Left colon (tissue), 2 donors: ENCODE measurements at regions not wholly inside any gene's neighbourhood (a gene's known extent, or its start where the extent isn't known, plus 50 kb on each side); places are given as distances from the start of the nearest gene placed in this dataset.
"Not testable (repeated sequence)": the region's sequence is repeated elsewhere in the genome, so short reads cannot be mapped to it uniquely, and the experiment has no call there.

Source experiments
- ATAC-seq: fragments of 200-7000 bp; cut with Tn5 transposase; one replicate; pipeline ENCODE4 v1.9.1; 2020; ENCODE audit warnings: mild to moderate bottlenecking, moderate library complexity
- DNase-seq, 2 donors: peaks; one replicate each; pipeline ENCODE4 v3.0.0-alpha.2; 2020
- intact Hi-C, 2 donors: fragments of 100-400 bp; cut with DNase I in 1 of 2; cut with micrococcal nuclease in 1 of 2; formaldehyde crosslinking; loops; one replicate each; pipeline versions ENCODE4 v1.11.2 to v1.14.0; 2022; cut with DNase I, micrococcal nuclease
- donor health status: DM: no; HTN: no; CAD: no.
- donor health status: DM: yes; HTN: yes; CAD: no.

DNA sequence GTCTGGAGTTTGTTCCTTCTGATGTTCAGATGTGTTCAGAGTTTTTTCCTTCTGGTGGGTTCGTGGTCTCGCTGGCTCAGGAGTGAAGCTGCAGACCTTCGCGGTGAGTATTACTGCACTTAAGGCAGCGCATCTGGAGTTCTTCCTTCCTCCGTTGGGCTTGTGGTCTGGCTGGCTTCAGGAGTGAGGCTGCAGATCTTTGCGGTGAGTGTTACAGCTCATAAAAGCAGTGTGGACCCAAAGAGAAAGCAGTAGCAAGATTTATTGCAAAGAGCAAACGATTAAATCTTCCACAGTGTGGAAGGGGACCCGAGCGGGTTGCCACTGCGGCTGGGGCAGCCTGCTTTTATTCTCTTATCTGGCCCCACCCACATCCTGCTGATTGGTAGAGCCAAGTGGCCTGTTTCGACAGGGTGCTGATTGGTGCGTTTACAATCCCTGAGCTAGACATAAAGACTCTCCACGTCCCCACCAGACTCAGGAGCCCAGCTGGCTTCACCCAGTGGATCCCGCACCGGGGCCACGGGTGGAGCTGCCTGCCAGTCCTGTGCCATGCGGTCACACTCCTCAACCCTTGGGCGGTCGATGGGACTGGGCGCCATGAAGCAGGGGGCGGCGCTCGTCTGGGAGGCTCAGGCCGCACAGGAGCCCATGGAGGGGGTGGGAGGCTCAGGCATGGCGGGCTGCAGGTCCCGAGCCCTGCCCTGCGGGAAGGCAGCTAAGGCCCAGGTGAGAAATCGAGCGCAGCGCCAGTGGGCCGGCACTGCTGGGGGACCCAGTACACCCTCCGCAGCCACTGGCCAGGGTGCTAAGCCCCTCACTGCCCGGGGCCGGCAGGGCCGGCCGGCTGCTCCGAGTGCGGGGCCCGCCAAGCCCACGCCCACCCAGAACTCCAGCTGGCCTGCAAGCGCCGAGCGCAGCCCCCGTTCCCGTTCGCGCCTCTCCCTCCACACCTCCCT lies 315.3 kb upstream of the SGK1 start:
- ATAC-seq, intact Hi-C loops: not testable (repeated sequence)
- DNase-seq, result peak in 1 of 2 donors; percentile 11

DNA sequence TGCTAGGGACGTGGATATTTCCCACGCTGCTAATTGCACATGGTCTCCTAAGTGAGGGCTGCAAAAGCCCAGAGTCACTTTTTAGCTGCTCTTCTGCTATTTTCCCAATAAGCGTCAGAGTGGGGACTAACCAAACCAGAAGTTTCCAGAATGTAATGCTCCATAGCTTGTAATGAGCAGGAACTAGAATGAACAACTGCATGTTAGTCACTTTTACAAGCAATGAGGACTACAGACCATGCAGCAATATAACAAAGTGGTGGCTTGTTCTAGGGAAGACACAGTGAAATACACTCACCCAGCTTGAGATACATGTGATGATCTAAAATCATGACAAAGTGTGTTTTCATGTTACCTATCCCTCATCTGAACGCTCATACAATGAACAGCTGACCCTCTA lies 314.1 kb upstream of the SGK1 start:
- intact Hi-C loops, result no loop called here
- DNase-seq, result no peak
- ATAC-seq, result peak; percentile 60

DNA sequence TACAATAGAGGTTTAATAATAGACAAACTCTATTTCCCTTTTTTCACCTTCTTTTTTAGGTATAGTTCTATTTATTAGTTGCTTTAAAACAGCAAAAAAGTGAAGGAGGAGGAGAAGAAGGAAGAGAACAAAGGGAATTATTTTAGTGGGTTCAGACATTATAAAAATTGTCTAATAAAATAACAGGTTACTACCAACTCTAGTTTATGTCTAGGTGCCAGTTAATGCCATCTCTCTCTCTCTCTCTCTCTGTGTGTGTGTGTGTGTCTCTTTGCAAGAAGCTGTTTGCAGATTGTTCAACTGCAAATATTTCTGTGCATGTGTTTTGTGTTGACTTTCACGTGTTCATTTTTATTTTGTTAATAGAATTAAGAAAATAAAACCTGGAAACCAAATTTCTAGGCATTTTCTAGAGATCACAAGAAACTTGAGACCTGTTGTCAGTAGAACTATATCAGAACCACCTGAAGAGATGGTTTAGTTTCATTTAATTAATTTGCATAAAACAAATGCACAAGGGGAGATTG lies 313.5 kb upstream of the SGK1 start:
- no peak for ATAC-seq
- no peak for DNase-seq
- intact Hi-C loops, result no loop called here

DNA sequence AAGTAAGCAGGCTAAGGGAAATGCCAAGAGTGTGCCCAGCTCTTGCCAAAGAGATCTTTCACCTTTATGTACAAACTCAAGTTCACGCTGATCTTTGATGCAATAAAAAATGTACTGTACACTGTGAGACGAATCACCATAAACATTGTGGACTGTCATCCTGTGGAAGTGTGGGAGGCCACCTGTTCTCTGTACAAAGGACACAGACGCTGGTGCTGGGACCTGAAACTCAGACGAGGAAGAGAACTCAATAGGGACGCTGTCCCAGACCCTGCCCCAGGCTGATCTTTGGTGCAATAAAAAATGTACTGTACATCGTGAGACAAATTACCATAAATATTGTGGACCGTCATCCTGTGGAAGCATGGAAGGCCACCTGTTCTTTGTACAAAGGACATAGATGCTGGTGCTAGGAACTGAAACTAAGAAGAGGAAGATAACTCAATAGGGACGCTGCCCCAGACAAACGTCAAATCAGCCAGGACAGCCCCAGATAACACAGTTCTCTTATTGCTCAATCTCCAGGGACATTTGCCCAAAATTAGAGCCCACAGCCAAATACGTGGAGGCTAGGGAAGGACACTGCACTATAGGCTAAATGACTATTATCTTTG lies 312.7 kb upstream of the SGK1 start:
- intact Hi-C loops, result no loop called here

DNA sequence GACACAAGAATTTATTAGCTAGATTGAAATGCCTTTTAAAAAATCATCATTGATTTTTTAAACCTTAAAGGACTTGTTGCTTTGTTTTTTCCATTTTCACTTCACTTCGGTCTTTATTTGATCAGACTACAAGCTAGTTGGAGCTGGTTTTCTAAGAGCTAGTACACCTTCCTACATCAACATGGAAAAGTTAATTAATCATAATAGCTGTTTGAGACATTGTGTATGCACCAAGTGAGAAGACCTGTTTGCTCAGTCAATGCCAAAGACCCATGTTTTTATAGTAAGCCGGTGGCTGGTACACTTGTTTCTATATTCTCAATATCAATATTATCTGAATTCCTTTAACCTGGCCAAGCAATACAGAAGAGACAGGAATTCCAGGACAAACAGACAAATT lies 310.2 kb upstream of the SGK1 start:
- DNase-seq, result no peak
- no peak for ATAC-seq
- intact Hi-C loops, result no loop called here

More for the DNA sequence above, 312.7 kb upstream of the SGK1 start:
- DNase-seq (peak; percentile 59 to 92), ATAC-seq (peak; percentile 97)

DNA sequence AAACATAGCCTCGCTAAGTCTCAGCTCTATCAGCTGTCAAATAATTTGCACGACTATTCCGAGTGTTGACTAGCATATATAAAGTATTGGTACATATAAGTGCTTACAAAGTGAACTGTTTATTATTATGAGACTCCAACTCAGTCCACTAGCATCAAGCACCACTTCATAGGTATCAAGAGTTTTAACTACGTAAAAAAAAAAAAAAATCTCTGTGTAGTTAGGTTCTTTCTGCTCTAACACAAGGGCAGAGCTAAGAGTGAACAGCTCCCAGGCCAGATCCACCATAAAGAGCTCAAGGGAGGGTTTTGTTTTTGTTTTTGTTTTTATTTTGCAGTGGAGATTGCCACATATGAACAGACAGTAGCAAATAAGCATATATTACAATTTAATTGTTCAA lies 309.8 kb upstream of the SGK1 start:
- no peak for DNase-seq
- intact Hi-C loops, result no loop called here
- ATAC-seq, result no peak

DNA sequence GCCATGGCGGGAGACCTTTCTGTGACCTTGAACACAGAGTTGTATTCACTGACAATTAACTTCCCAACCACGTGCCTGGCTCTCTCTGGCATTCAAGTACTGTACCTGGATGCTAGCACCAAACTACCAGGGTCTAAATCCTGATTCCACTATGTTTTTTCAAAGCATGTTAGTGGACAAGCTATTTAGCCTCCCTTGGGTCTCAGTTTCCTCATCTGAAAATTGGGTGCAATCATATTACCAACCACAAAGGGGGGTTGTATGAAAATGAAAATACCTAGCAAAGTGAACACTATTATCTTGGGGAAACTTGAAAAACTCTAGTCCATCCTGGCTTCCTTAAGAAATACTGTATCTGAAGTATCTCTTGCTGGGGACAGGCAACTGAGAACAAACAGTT lies 308.7 kb upstream of the SGK1 start:
- no peak for ATAC-seq
- DNase-seq, result no peak
- intact Hi-C loops, result no loop called here

DNA sequence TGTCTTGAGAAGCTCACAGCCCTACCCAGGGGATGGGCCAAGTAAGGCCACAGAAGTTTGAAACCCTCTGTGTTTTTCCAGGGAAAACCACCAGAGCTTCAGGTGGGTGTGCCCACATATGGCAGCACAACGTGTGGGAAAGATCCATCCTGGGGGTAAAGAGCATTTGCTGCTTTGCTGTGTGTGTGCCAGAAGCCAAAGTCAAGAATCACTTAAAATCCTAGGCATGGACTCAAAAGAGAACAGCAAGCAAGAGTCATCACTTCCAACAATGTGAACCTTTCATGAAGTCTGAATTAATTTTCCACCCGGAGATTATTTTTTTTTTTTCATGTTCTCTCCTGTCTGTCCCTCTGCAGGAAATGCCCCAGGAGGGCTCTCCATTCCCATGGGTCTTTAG lies 308.2 kb upstream of the SGK1 start:
- DNase-seq (no peak), ATAC-seq (no peak)
- intact Hi-C loops, result no loop called here

DNA sequence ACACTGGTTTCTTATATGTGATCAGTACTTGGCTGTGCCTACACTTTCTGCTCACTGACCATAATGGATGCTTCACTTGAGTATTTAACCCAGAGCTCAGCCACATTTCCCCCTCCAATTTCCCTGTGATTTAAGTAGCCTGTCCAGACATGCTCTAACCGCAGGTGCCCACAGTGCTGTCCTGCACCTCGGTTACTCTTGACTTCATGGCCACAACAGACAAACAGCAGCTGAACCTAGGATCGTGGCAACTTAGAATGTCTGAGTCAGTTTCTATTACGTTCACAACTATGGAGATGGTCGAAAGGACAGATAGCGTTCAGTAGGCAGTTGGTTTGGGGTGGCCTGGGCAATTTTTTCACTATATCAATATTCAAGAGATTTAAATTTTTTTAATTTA lies 306.9 kb upstream of the SGK1 start:
- intact Hi-C loops, result no loop called here
- no peak for DNase-seq
- ATAC-seq, result no peak

DNA sequence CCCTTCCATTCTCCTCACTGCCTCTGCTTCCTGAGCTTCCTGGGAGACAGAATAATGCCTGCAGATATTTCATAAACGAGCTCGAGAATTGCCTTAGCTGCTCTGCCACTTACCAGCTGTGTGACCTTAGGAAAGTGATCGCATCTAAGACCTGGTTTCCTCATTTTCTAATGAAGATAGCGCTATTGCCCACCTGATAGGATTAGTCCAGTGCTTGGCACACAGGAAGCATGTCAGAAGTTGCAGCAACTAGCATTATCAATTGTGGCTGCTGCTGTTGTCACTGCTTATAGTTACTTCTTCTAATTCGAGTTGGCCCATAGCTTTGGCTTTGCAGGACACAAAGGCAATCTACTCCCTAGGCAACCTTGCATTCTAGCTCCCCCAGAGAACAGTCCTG lies 305.5 kb upstream of the SGK1 start:
- intact Hi-C loops, result no loop called here
- no peak for DNase-seq
- ATAC-seq, result no peak

DNA sequence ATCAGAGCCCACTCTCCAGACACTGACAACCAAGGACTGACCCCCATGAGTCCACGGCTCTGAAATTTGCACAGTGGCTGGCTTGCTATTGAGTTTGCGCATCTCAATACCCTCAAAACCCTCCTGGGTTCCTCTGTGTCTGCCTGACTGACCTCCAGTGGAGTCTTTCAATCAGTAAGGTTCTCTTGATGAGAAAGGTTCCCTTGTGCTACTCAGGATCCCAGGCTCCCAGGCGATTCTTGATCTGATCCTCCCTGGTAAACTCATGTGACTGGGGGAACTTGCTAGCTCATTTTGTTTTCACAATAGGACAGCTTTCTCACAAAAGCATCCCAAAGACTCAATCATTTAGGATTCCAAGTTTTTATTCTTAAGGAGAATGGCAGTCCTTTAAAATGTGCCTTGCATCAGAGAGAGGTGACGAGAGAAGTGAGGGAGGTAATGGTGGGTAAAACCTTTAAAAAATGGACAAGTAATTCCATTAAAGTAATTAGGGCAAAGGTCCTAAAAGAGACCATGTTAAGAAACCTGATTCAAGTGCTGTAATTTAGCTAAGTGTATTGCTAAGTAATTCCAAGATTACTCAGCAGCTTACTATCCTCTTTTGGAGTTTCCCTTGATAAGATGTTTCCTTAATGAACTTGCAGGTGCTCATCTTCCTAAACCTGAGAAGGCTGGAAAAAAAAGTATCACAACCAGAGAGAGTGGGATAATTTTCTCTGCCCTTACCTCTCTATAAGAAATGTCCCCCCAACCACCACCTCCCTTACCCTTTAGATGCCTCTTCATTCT lies 304.7 kb upstream of the SGK1 start:
- intact Hi-C loops, result no loop called here
- no peak for ATAC-seq
- no peak for DNase-seq

DNA sequence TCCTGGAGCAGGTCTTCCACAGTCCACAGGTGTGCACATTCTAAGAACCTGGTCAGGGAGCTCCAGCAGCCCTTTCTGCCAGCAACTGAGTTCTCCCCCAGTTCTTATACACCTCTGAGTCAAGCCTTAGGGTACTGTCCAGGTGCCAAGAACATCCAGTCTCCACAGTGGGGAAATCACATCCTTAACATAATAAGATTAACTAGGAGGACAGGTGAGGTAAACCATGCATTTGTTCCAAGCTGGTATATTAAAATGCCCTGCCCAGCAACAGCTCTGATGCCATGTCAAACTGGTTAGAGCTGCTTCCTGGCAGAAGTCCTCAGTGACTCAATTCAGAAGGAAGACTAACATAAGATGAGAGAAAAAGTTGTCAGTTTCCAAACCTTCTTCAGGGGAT lies 303.9 kb upstream of the SGK1 start:
- DNase-seq (peak in 1 of 2 donors; percentile 41), ATAC-seq (peak; percentile 72)
- intact Hi-C loops, result no loop called here

DNA sequence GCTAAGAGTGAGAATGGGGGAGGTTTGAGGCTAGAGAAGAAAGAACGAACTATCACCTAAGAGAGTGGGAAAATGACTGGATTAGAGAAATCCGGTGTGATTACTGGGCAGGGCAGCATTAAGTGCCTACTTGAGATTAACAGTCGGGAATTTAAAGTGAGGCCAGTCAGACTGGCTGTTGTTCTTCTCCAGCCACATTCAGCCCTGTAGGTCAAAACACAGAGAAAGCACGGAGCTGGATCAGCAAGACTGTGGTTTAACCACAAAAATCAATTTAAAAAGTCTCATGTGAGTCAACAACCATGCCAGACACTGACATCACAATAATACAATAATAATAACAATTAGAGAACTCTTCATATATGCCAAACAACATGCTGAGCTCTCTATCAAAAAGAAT lies 301.9 kb upstream of the SGK1 start:
- intact Hi-C loops, result no loop called here
- DNase-seq (no peak), ATAC-seq (no peak)

DNA sequence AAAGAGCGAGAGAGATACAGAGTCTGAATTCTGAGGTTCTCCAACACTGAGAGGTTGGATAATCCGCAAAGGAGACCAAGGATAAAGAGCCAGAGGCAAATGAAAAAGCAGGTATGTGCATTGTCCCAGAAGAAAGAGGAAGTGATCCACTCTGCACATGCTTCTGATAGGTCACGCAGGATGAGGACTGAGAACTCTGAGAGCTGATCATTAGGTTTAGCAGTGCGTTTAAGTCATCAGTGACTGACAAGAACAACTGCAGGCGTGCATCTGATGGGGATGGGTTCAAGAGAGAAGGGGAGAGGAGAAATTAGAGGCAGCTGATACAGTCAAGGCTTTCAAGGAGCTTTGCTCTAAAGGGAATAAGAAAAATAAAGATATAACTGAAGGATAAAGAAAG lies 301.2 kb upstream of the SGK1 start:
- DNase-seq (no peak), ATAC-seq (no peak)
- intact Hi-C loops, result no loop called here

DNA sequence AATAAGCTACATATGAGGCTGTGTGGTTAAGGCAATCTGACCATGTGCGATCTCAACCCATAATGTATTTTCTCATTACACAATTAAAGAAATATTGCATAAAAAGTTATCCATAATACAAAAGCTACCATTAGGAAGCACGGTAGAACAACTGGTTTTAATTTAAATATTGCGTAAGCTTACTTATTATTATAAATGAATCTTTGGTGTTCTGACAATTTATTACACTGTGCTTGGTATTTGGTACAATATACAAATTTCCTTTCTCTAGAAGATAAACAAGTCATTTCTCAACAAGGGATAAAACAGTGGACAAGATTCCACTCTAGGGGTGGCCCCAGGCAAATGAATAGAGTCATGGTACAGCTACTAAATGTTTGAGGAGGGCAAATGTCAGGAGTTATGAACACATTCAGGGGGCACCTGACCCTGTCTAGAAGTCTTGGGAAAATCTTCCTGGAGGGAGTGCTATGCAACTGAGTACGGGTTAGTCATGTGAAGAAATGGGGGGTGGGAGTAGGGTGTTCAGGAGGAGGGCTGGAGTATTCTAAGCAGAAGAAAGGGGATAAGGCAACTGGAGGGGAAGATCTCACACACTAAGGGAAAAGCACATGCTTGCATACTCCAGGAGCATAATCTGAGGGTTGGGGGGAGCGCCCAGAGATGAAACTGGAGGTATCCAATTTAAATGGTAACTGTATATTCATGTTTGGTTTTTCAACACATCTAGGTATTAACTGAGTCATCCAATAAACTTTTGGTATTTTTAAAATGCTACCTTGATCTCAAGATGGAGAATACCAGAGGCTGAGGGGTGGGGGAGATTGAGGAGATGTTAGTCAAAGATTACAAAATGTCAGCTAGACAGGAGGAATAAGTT lies 296.9 kb upstream of the SGK1 start:
- intact Hi-C loops, result no loop called here
- DNase-seq (no peak), ATAC-seq (no peak)

DNA sequence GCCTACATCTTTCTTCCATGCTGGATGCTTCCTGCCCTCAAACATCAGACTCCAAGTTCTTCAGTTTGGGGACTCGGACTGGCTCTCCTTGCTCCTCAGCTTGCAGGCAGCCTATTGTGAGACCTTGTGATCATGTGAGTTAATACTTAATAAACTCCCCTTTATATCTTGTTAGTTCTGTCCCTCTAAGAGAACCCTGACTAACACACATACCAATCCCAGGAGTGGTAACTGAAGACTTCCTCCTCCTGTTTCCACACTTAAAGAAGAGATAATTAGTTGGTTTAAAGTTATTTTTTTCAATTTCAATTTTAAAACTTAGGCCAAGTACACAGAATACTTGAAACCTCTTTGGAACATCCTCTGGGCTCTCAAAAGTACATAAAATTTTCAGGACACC lies 294.2 kb upstream of the SGK1 start:
- ATAC-seq, intact Hi-C loops, DNase-seq: not testable (repeated sequence)

DNA sequence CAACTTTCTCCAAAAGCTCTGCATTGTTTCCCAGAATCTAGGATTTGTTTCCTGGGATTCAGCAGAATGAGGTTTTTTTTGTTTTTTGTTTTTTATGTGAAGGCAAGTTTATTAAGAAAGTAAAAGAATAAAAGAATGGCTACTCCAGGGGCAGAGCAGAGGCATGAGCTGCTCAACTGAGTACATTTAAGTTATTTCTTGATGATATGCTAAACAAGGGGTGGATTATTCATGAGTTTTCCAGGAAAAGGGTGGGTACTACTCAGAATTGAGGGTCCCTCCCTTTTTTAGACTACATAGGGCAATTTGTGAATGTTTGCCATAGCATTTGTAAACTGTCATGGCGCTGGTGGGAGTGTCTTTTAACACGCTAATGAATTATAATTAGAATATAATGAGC lies 292.5 kb upstream of the SGK1 start:
- no peak for DNase-seq
- intact Hi-C loops, result no loop called here
- no peak for ATAC-seq

DNA sequence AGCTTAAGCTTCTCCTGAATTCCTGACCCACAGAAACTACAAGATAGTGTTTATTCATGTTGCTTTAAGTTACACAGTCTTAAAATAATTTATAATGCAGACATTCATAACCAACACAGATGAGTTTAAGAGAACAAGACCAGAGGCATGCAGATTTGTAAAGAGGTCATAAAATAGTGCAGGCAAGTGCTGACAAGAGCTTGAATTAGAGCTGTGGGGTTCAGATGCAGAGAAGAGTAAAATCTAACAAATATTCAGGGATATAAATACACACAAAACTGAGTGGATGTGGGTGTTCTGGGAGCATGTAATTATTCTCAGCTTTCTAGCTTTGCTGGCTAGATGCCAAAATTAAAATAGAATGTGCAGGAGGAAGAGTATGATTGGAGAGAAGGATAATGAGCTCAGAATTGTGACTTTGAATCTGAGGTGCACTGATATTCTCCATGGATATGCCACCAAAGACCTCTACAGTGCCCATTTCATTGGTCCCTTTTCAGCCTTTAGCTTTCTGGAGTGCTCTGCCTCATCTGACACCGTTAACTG lies 291.9 kb upstream of the SGK1 start:
- DNase-seq (no peak), ATAC-seq (no peak)

More for the DNA sequence above, 291.9 kb upstream of the SGK1 start:
- intact Hi-C loops, result no loop called here
